ENCODE measurements at regions not wholly inside any gene's neighbourhood (a gene's known extent, or its start where the extent isn't known, plus 50 kb on each side); places are given as distances from the start of the nearest gene placed in this dataset.

- no peaks in the 10 kb centered on the region for H3K9me3 ChIP-seq (ENCODE audit: control insufficient read depth in 2 of 3, low read length in 3 of 3)
- no peak overlapping the region for H3K4me3 ChIP-seq (ENCODE audit: low read length)
- CTCF ChIA-PET, result no interaction called here
- Mint-ChIP-seq H3K27ac (no peak overlapping the region), H3K27me3 (peaks cover 0 to 10% (median 7%) of the 10 kb centered on the region in 5 donors), H3K9me3 (no peaks in the 10 kb centered on the region), H3K4me3 (no peak overlapping the region), H3K36me3 (no peaks in the 10 kb centered on the region), H3K4me1 (no peaks in the 10 kb centered on the region)
- H3K27me3 ChIP-seq (ENCODE audit: control insufficient read depth in 2 of 2, insufficient read depth in 2 of 2, low read length in 2 of 2), result no peaks in the 10 kb centered on the region
- DNase-seq, result no peak
- no peaks in the 10 kb centered on the region for H3K4me1 ChIP-seq (ENCODE audit: control insufficient read depth in 2 of 2, insufficient read depth in 2 of 2, low read length in 2 of 2)
- intact Hi-C loops (cut with micrococcal nuclease), result loop anchor here in 1 of 2 donors (5.0 kb wide), 1 partner anchor 671 kb away; no protein-coding TSS in a partner anchor
- ATAC-seq, result no peak
- POLR2A ChIA-PET, result no interaction called here
- no peaks in the 10 kb centered on the region for H3K36me3 ChIP-seq (ENCODE audit: control insufficient read depth in 2 of 3, insufficient read depth in 3 of 3, low read length in 3 of 3)
- H3K27ac ChIP-seq (ENCODE audit: low read depth, low read length), result no peak overlapping the region
Observed at GRCh38 chr1:239306426-239306825, 79.9 kb upstream of the CHRM3 start.

- no peaks in the 10 kb centered on the region for H3K27me3 ChIP-seq (ENCODE audit: control insufficient read depth in 2 of 2, insufficient read depth in 2 of 2, low read length in 2 of 2)
- H3K9me3 Mint-ChIP-seq, result peaks cover 0 to 1% (median 0%) of the 10 kb centered on the region in 11 donors
- CTCF ChIA-PET, result no interaction called here
- no peak overlapping the region for H3K4me3 ChIP-seq (ENCODE audit: low read length)
- no peaks in the 10 kb centered on the region for H3K4me1 Mint-ChIP-seq
- POLR2A ChIA-PET, result no interaction called here
- H3K36me3 ChIP-seq (ENCODE audit: control insufficient read depth in 2 of 3, insufficient read depth in 3 of 3, low read length in 3 of 3), result no peaks in the 10 kb centered on the region
- DNase-seq (no peak), ATAC-seq (no peak)
- no peaks in the 10 kb centered on the region for H3K4me1 ChIP-seq (ENCODE audit: control insufficient read depth in 2 of 2, insufficient read depth in 2 of 2, low read length in 2 of 2)
- no peak overlapping the region for H3K27ac Mint-ChIP-seq
- intact Hi-C loops (cut with micrococcal nuclease), result no loop called here
- H3K36me3 Mint-ChIP-seq, result no peaks in the 10 kb centered on the region
- no peaks in the 10 kb centered on the region for H3K9me3 ChIP-seq (ENCODE audit: control insufficient read depth in 2 of 3, low read length in 3 of 3)
- no peak overlapping the region for H3K4me3 Mint-ChIP-seq
- no peak overlapping the region for H3K27ac ChIP-seq (ENCODE audit: low read depth, low read length)
- peaks cover 0 to 28% (median 12%) of the 10 kb centered on the region in 5 donors for H3K27me3 Mint-ChIP-seq
Observed at GRCh38 chr1:239303289-239303688, 83.1 kb upstream of the CHRM3 start.

- H3K27me3 ChIP-seq (ENCODE audit: control insufficient read depth in 2 of 2, insufficient read depth in 2 of 2, low read length in 2 of 2), result no peaks in the 10 kb centered on the region
- DNase-seq (no peak), ATAC-seq (no peak)
- intact Hi-C loops (cut with micrococcal nuclease), result no loop called here
- Mint-ChIP-seq H3K4me3 (no peak overlapping the region), H3K27ac (no peak overlapping the region), H3K9me3 (peaks cover 0 to 1% (median 0%) of the 10 kb centered on the region in 11 donors), H3K27me3 (peaks cover 0 to 28% (median 12%) of the 10 kb centered on the region in 5 donors), H3K4me1 (no peaks in the 10 kb centered on the region), H3K36me3 (no peaks in the 10 kb centered on the region)
- H3K36me3 ChIP-seq (ENCODE audit: control insufficient read depth in 2 of 3, insufficient read depth in 3 of 3, low read length in 3 of 3), result no peaks in the 10 kb centered on the region
- no peak overlapping the region for H3K4me3 ChIP-seq (ENCODE audit: low read length)
- CTCF ChIA-PET, result no interaction called here
- H3K4me1 ChIP-seq (ENCODE audit: control insufficient read depth in 2 of 2, insufficient read depth in 2 of 2, low read length in 2 of 2), result no peaks in the 10 kb centered on the region
- no peaks in the 10 kb centered on the region for H3K9me3 ChIP-seq (ENCODE audit: control insufficient read depth in 2 of 3, low read length in 3 of 3)
- POLR2A ChIA-PET, result no interaction called here
- H3K27ac ChIP-seq (ENCODE audit: low read depth, low read length), result no peak overlapping the region
Observed at GRCh38 chr1:239302696-239303095, 83.7 kb upstream of the CHRM3 start.

- Histone ChIP-seq H3K9me3 (ENCODE audit: control insufficient read depth in 2 of 3, low read length in 3 of 3) (no peaks in the 10 kb centered on the region), H3K4me3 (ENCODE audit: low read length) (no peak overlapping the region), H3K4me1 (ENCODE audit: control insufficient read depth in 2 of 2, insufficient read depth in 2 of 2, low read length in 2 of 2) (no peaks in the 10 kb centered on the region), H3K27ac (ENCODE audit: low read depth, low read length) (no peak overlapping the region), H3K27me3 (ENCODE audit: control insufficient read depth in 2 of 2, insufficient read depth in 2 of 2, low read length in 2 of 2) (no peaks in the 10 kb centered on the region), H3K36me3 (ENCODE audit: control insufficient read depth in 2 of 3, insufficient read depth in 3 of 3, low read length in 3 of 3) (no peaks in the 10 kb centered on the region)
- Mint-ChIP-seq H3K4me1 (no peaks in the 10 kb centered on the region), H3K27ac (no peak overlapping the region), H3K27me3 (peaks cover 0 to 33% (median 12%) of the 10 kb centered on the region in 5 donors), H3K4me3 (no peak overlapping the region), H3K9me3 (peaks cover 0 to 3% (median 0%) of the 10 kb centered on the region in 11 donors), H3K36me3 (no peaks in the 10 kb centered on the region)
- intact Hi-C loops (cut with micrococcal nuclease), result no loop called here
- DNase-seq (no peak), ATAC-seq (no peak)
- ChIA-PET POLR2A (no interaction called here), CTCF (interaction anchor here (0.6 kb wide), 1 partner anchor 214 kb away, joined by 3 read pairs; no protein-coding TSS in a partner anchor)
Observed at GRCh38 chr1:239301251-239301650, 85.1 kb upstream of the CHRM3 start.

DNA sequence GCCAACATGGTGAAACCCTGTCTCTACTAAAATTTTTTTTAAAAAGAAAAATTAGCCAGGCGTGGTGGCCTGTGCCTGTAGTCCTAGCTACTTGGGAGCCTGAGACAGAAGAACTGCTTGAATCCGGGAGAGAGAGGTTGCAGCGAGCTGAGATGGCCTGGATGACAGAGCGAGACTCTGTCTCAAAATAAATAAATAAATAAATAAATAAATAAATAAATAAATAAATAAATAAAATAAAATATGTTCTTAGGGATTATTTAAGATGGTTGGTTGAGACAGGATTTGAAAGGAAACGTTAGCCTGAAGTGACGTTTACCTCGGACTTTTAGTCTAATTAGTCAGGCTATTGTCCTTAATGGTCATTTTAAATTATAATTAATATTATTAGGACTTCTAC, 88.5 kb upstream of the CHRM3 start:
- Histone ChIP-seq H3K27me3 (ENCODE audit: control insufficient read depth in 2 of 2, insufficient read depth in 2 of 2, low read length in 2 of 2) (no peaks in the 10 kb centered on the region), H3K4me1 (ENCODE audit: control insufficient read depth in 2 of 2, insufficient read depth in 2 of 2, low read length in 2 of 2) (no peaks in the 10 kb centered on the region), H3K4me3 (ENCODE audit: low read length) (no peak overlapping the region), H3K9me3 (ENCODE audit: control insufficient read depth in 2 of 3, low read length in 3 of 3) (no peaks in the 10 kb centered on the region), H3K27ac (ENCODE audit: low read depth, low read length) (no peak overlapping the region), H3K36me3 (ENCODE audit: control insufficient read depth in 2 of 3, insufficient read depth in 3 of 3, low read length in 3 of 3) (no peaks in the 10 kb centered on the region)
- ATAC-seq, result no peak
- no peaks in the 10 kb centered on the region for H3K36me3 Mint-ChIP-seq
- ChIA-PET CTCF (no interaction called here), POLR2A (no interaction called here)
- peaks cover 0 to 3% (median 0%) of the 10 kb centered on the region in 11 donors for H3K9me3 Mint-ChIP-seq
- intact Hi-C loops (cut with micrococcal nuclease), result no loop called here
- H3K27me3 Mint-ChIP-seq, result peaks cover 0 to 30% (median 12%) of the 10 kb centered on the region in 5 donors
- no peak for DNase-seq
- no peak overlapping the region for H3K4me3 Mint-ChIP-seq
- H3K4me1 Mint-ChIP-seq, result no peaks in the 10 kb centered on the region
- H3K27ac Mint-ChIP-seq, result no peak overlapping the region

- no peaks in the 10 kb centered on the region for H3K4me1 ChIP-seq (ENCODE audit: control insufficient read depth in 2 of 2, insufficient read depth in 2 of 2, low read length in 2 of 2)
- no peak overlapping the region for H3K27ac ChIP-seq (ENCODE audit: low read depth, low read length)
- H3K36me3 ChIP-seq (ENCODE audit: control insufficient read depth in 2 of 3, insufficient read depth in 3 of 3, low read length in 3 of 3), result no peaks in the 10 kb centered on the region
- no peak overlapping the region for H3K4me3 ChIP-seq (ENCODE audit: low read length)
- H3K27ac Mint-ChIP-seq, result no peak overlapping the region
- peaks cover 0 to 3% (median 0%) of the 10 kb centered on the region in 11 donors for H3K9me3 Mint-ChIP-seq
- intact Hi-C loops (cut with micrococcal nuclease), result no loop called here
- H3K27me3 ChIP-seq (ENCODE audit: control insufficient read depth in 2 of 2, insufficient read depth in 2 of 2, low read length in 2 of 2), result no peaks in the 10 kb centered on the region
- no peaks in the 10 kb centered on the region for H3K36me3 Mint-ChIP-seq
- ChIA-PET CTCF (no interaction called here), POLR2A (no interaction called here)
- no peaks in the 10 kb centered on the region for H3K9me3 ChIP-seq (ENCODE audit: control insufficient read depth in 2 of 3, low read length in 3 of 3)
- DNase-seq (no peak), ATAC-seq (no peak)
- H3K4me1 Mint-ChIP-seq, result no peaks in the 10 kb centered on the region
- H3K4me3 Mint-ChIP-seq, result no peak overlapping the region
- peaks cover 0 to 31% (median 13%) of the 10 kb centered on the region in 5 donors for H3K27me3 Mint-ChIP-seq
Observed at GRCh38 chr1:239293350-239294110, 92.8 kb upstream of the CHRM3 start.
